HG02885 (cell line): ENCODE measurements at regions not wholly inside any gene's neighbourhood (a gene's known extent, or its start where the extent isn't known, plus 50 kb on each side); places are given as distances from the start of the nearest gene placed in this dataset.
A peak's percentile ranks its signal among the peaks of the same experiment; 100 is the strongest.

ENCODE experiments used
- ATAC-seq: cut with Tn5 transposase; IDR thresholded peaks from one replicate; pipeline ENCODE4 v1.9.1; 2021; ENCODE audit warnings: mild to moderate bottlenecking; ENCODE audit not compliant: unreplicated experiment, poor library complexity

DNA sequence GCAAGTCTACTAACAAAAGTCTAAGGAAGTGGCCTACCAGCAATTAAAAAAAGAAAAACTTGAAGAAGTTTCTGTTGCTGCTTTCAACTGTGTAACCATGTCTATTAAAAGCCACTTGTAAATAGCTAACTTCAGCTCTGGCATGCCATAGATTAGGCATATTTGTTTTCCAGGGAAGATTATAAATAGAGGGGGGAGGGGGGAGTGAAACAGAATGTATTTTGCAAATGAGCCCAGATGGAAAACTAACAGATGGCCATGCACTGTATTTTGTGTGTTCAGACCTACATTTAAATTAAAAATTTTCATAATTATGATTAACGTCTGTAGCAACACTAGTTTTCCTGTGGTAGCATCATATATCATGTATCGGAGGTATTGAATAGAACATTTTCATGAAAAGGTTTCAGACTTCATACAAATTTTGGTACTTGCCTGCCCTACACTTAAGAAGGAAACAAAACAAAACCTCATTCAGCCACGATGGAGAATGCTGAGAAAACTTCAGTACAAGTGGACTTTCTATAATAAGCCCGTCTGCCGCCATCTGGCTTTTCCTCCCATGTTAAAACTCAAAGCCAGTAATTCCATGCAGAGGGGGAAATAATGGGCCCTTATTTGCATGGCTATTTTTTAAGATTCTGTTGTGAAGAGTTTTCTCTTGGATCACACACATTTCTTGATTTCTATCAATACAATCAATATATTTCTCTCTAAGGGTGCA, 220.4 kb upstream of the SMARCA2 start:
- no peak for ATAC-seq

DNA sequence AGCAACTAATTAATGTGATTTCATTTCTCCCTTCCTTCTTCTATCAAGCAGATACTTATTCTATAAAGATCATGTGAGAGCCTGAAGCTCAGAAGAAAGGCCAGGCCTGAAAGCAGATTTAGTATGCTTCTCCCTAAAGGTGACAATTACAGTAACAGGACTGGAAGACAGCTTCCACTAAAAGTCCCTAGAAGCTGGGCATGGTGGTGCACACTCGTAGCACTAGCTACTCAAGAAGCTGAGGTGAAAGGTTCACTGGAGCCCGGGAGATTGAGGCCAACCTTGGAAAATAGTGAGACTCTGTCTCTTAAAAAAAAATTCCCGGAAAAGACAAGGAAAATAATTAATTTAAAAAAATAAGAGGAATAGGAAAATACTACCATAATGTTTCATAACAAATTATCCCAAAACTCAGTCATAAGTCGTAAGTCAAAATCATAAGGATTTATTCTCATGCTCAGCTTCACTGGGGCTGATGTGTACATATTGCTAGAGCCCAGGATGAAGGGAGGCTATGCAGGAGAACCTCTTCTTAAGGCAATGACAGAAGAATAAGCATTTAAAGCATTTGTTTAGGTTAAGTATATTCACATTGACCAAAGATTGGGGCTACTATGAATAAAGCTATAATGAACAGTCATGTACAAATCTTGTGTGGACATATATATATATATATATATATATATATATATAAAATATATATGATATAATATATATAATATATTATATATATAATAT, 210.8 kb upstream of the SMARCA2 start:
- ATAC-seq = no peak

- ATAC-seq = no peak
Measured at GRCh38 chr9:1829719-1830118, 185.4 kb upstream of the SMARCA2 start.

- no peak for ATAC-seq
Measured at GRCh38 chr9:1832960-1833359, 182.2 kb upstream of the SMARCA2 start.

DNA sequence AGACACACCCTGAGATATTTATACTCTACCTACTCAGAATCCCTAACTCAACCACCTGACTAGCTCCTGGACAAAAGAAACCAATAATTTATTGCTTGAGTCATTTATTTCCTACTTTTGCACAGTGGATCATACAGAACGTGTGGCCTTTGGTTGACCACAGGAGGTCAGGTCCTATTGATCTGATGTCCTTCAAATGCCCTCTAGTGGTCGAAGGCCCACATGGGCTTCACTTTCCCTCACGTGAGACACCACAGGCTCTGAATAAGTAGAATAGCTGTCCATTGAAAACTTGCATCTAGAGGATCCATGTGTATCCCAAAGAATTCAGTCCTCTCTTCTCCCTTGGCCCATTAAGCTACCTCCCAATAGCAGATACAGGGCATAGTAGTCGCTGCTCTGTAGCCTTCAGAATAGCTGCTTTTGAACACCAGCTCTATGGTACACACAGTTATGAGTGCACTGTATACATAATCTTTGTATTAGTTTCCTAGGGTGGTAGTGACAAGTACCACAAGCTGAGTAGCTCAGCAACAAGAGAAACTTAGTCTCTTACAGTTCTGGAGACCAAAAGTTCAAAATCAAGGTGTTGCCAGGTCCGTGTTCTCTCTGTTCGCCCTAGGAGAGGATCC, 177.6 kb upstream of the SMARCA2 start:
- ATAC-seq = peak; percentile 85

DNA sequence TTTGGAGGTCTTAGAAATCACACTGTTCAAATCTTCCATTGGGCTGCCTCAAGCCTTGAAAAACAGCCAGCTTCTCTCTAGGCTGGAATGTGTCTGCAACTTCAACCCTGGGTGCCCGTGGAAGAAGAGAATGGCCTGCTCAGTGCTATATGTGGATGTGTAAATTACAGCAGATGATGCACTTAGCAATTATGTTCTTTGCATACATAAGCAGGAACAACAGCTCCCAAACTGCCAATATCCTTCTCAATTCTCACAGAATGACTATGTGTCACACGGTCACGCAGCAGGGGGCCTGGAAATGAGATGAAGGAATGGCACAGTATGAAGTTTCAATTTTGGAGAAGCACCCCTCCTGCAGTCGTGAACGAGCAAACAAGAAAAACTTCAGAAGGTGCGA, 175.2 kb upstream of the SMARCA2 start:
- ATAC-seq = no peak

DNA sequence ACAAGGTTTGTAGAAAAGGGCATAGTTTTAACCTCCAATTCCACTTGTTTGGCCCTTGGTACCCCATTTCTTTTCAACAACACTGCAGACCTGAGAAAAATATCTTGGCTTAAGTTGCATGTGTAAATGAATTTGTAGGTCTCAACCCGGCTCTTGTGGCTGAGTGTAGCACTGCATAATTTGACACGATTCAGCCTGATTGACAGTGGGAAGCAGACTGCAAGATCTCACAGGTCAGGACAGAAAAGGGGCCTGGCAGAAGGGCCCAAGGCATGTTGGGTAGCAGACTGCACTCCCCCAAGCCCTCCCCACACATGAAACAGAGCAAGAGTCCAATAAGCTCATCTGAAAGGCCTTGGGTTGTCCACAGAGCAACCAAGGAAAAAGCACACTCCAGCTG, 169.7 kb upstream of the SMARCA2 start:
- ATAC-seq = no peak

DNA sequence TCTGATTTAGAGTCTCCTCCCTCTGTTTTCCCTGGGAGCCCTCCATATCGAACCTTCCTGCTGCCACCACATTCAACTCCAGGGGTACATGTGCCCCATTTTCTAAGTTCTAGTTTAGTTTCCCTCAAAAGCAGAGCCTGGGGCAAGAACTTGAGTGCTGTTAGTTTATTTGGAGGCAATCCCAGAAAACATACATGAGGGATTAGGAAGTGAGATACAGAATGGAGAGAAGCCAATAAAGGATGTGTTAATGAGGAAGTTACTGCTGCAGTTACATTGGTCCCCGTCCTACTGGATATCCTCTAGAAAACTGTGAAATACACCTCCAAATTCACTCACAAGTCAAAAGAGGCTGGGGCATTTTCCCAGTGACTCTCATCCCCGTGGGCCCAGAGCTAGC, 159.4 kb upstream of the SMARCA2 start:
- no peak for ATAC-seq

DNA sequence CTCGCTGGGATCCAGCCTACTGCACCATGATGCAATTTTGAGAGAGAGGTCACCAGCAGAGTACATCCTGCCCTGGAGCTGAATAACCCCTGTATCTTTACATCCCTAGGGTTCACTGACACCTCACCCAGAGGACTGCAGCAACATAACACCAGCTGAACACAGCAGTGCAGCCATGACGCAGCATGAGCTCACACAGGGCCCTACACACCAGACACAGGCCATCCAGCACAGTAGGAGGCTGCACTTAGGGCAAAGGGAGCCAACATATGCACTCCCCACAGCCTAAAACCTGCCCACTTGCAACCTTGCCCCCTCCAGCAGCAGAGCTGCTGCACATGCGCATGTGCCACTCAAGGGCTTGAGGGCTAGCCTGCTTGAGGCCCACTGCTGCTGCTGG, 157.3 kb upstream of the SMARCA2 start:
- ATAC-seq = no peak

GRCh38 chr9:1869843-1870242, 145.3 kb upstream of the SMARCA2 start:
- peak; percentile 77 for ATAC-seq

GRCh38 chr9:1870915-1871314, 144.2 kb upstream of the SMARCA2 start:
- ATAC-seq = no peak

- ATAC-seq = no peak
Measured at GRCh38 chr9:1871626-1872419, 143.3 kb upstream of the SMARCA2 start.

DNA sequence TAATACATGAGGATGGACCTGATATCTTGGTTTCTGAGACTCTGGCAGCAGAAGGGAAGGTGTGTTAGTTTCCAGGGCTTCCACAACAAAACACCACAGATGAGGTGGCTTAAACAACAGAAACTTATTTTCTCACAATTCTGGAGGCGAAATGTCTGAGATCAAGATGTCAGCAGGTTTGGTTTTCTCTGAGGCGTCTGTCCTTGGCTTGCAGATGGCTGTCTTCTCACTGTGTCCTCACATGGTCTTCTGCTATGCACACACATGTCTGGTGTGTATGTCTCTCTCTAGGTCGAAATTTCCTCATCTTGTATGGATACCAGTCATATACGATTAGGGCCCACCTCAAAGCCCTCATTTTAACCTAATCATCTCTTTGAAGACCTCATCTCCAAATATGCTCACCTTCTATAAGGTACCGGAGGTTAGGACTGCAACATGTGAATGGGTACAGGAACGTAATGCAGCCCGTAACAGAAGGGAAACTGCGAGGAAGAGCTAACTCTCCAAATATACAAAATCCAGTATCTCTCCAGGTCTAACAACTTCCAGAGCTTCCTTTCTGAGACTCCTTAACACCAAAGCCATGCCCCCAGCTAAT, 139.8 kb upstream of the SMARCA2 start:
- ATAC-seq = peak; percentile 4

DNA sequence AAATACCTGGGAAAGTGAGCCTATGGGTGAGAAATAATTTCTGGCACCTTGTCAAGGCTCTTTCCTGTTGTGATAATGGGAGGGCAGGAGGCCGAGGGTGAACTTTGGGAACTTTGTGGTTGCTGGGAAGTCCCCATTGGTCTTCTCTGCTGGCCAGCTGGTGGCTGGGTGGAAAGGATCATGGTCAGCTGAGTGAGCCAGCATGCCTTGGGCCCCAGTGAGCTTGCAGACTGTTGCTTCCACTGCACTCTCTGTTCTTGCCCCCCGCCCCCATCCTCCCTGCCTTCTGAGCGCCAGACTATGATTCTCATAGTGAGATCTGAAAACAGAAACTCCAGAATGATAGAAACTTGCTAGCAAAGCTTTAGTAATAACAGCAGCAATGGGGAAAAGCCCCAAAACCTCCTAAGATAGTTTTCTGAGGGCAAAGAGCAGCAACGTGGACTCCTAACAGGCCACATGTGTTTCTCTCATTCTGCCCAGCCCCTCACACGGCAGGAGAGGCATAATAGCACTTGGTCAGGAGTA, 139.2 kb upstream of the SMARCA2 start:
- ATAC-seq = peak; percentile 63

DNA sequence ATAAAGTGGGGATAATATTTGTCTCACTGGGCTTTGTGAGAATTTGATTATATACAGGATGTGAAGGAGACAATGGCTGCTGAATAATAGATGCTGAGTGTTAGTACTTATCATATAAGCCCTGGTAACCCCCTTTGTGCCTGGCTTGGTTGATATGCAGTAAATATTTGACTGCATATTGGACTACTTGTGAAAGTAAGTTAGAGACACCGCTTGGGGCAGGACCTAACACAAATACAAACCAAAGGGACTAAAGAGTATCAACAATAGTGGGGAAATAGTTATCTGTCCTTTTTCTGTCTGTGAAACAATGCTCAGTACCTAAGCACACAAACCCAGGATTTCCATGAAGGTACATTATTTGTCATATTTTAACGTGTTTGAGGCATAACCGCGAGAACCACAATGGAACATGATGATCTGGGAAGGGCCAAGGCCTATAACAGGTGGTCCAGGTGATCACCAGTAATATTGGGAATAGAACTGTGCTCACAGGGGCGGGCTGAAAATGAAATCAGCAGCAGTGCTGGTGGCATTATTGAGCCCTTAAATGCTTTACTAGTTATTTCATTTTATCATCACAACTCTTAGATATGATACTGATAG, 138.2 kb upstream of the SMARCA2 start:
- ATAC-seq = no peak

DNA sequence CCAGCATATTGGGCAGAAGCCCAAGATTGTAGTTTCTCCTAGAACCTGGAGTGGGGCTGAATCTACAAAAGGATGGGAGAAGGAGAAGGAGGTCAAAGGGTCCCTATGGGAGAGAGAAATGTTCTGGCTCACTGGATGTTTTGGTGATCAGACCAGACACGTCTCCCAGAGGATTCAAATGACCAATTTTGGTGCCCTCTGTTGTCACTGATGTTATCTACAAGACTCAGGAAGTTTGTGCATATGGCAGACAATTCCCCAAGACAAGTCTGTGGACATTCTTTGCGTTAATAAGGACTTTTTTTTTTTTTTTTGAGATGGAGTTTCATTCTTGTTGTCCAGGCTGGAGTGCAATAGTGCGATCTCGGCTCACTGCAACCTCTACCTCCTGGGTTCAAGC, 137.2 kb upstream of the SMARCA2 start:
- no peak for ATAC-seq

GRCh38 chr9:1878811-1879210, 136.3 kb upstream of the SMARCA2 start:
- no peak for ATAC-seq

GRCh38 chr9:1879501-1879900, 135.6 kb upstream of the SMARCA2 start:
- peak; percentile 50 for ATAC-seq

- ATAC-seq = no peak
Measured at GRCh38 chr9:1880038-1880565, 135.0 kb upstream of the SMARCA2 start.
